AG04450 (cell line): ENCODE measurements at regions not wholly inside any gene's neighbourhood (a gene's known extent, or its start where the extent isn't known, plus 50 kb on each side); places are given as distances from the start of the nearest gene placed in this dataset.

Experiments used
- CTCF ChIA-PET: fragments of 300-600, 350-600 bp; formaldehyde crosslinking; extraction: SDS; loops from one replicate; lab custom pipeline; 2022; ENCODE audit warnings: antibody characterized with exemption, inconsistent platforms; lab: Charles Lee
- POLR2A ChIA-PET: fragments of 350-600 bp; formaldehyde crosslinking; extraction: SDS; loops from one replicate; lab custom pipeline; 2021; ENCODE audit warnings: antibody characterized with exemption, inconsistent platforms; lab: Yijun Ruan, JAX
- DNase-seq: peaks from one replicate; pipeline ENCODE4 v3.0.0-alpha.2; 2011; ENCODE audit warnings: low read depth, low spot score
- H3K27ac ChIP-seq: one replicate; pipeline ENCODE4 v1.5.1; 2012; ENCODE audit warnings: low read depth, low read length, control low read depth
- H3K27me3 ChIP-seq: one replicate; pipeline ENCODE4 v1.6.0; 2012; ENCODE audit warnings: low read length; ENCODE audit not compliant: control insufficient read depth, insufficient read depth
- H3K4me3 ChIP-seq: 2 replicates; pipeline ENCODE4 v1.5.1; 2011; ENCODE audit warnings: mild to moderate bottlenecking, low read depth, low read length, control low read depth
- H3K9me3 ChIP-seq: 2 replicates; pipeline ENCODE4 v1.5.1; 2012; ENCODE audit warnings: low read length; ENCODE audit not compliant: control insufficient read depth, insufficient read depth
- CTCF ChIP-seq: IDR thresholded peaks from 2 replicates; pipeline ENCODE4 v1.5.1; 2011; ENCODE audit warnings: low read depth, low read length, control low read depth, inconsistent platforms

GRCh38 chr4:184298254-184298653 is 80.6 kb upstream of the ENPP6 start:
- TF ChIP-seq CTCF: no peak
- Histone ChIP-seq H3K9me3 (peaks cover 3% of the 10 kb centered on the region), H3K27me3 (no peaks in the 10 kb centered on the region), H3K4me3 (no peak overlapping the region), H3K27ac (no peak overlapping the region)
- POLR2A ChIA-PET: no interaction called here
- DNase-seq: no peak
- CTCF ChIA-PET: no interaction called here

DNA sequence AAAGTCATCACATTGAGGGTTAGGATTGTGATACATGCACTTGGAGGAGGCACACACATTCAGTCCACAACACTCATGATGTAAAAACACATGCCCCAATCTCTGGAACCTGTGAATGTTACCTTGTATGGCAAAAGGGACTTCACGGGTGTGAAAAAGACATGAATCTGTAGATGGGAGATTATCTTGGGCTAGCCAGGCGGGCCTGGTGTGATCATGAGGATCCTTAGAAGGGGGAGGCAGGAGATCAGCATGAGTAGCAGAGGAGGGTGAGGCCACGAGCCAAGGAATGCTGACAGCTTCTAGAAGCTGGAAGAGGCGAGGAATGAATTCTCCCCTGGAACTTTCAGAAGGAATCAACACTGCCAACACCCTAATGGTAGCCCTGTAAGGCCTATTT is 77.5 kb upstream of the ENPP6 start:
- no peak for TF ChIP-seq CTCF
- Histone ChIP-seq H3K27ac (no peak overlapping the region), H3K4me3 (no peak overlapping the region), H3K27me3 (no peaks in the 10 kb centered on the region), H3K9me3 (peaks cover 3% of the 10 kb centered on the region)
- no peak for DNase-seq
- CTCF ChIA-PET: interaction anchor here (1.6 kb wide), 1 partner anchor 31 kb away, joined by 6 read pairs; no protein-coding TSS in a partner anchor
- POLR2A ChIA-PET: no interaction called here

DNA sequence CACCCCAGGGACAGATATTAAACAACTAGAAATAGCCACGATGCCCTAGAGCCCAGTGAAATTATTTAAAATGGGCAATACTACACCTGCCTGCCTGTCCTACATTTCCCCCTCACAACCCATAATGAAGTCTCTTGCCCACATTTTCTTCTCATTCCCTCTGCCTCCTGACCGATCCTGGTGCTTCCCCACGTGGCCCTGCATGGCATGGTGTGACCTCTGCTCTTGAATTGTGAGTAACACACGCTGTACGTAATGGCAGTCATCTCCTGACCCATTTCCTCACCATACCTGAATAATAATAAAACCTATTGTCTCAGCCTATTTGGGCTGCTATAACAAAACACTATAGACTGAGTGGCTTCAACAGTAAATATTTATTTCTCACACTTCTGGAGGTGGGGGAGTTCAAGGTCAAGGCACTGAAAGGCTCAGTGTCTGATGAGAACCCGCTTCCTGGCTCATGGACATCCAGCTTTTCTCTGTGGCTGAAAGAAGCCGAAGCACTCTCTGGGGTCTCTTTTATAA is 77.0 kb upstream of the ENPP6 start:
- Histone ChIP-seq H3K9me3 (peaks cover 3% of the 10 kb centered on the region), H3K27me3 (no peaks in the 10 kb centered on the region), H3K27ac (no peak overlapping the region), H3K4me3 (no peak overlapping the region)
- DNase-seq: no peak
- ChIA-PET CTCF (interaction anchor here (1.6 kb wide), 1 partner anchor 31 kb away, joined by 6 read pairs; no protein-coding TSS in a partner anchor), POLR2A (no interaction called here)
- TF ChIP-seq CTCF: no peak

DNA sequence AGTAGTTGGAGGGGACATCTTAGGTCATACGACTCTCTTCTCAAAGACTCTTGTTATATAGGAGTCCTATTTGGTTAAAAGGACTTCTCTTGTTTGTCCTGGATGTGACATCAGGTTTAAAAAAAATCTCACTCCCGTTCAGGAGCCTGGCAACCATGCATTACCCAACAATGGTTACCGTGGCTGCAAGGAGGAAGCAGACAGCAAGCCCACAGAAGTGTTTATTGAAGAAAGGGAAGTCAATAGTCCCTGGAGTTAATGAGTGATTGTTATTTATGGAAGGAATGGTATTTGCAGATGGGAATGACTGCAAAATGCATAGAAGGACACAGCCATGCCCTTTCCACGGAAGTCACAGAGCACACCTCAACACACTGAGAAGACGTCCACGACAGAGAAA is 75.9 kb upstream of the ENPP6 start:
- ChIA-PET POLR2A (no interaction called here), CTCF (no interaction called here)
- Histone ChIP-seq H3K27ac (no peak overlapping the region), H3K9me3 (peaks cover 3% of the 10 kb centered on the region), H3K27me3 (no peaks in the 10 kb centered on the region), H3K4me3 (no peak overlapping the region)
- TF ChIP-seq CTCF: no peak
- DNase-seq: no peak

GRCh38 chr4:184292877-184293276 is 75.2 kb upstream of the ENPP6 start:
- no peak for TF ChIP-seq CTCF
- Histone ChIP-seq H3K27me3 (no peaks in the 10 kb centered on the region), H3K27ac (no peak overlapping the region), H3K9me3 (peaks cover 3% of the 10 kb centered on the region), H3K4me3 (no peak overlapping the region)
- POLR2A ChIA-PET: no interaction called here
- no peak for DNase-seq
- CTCF ChIA-PET: no interaction called here
